ENCODE measurements at regions not wholly inside any gene's neighbourhood (a gene's known extent, or its start where the extent isn't known, plus 50 kb on each side); places are given as distances from the start of the nearest gene placed in this dataset.
A peak's percentile ranks its signal among the peaks of the same experiment; 100 is the strongest.

DNA sequence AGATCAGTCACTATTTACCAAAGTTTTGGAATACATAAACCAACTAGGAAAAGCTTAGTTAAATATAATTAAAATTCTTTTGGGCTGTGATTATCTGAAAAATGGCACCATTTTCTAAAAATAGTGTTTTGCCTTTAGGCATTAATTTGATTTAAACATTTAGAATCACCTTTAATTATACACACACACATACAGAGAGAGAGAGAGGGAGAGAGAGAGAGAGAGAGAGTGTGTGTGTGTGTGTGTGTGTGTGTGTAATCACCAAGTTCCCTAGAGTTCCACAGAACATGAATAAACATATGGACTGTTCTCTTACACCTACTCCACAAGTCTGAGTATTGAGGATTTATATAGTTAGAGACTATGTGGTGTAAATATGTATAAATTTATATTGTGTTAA lies 141.2 kb upstream of the ATXN1 start:
- Histone ChIP-seq H3K9me3 (no peaks in the 10 kb centered on the region), H3K27ac (no peak overlapping the region), H3K27me3 (no peaks in the 10 kb centered on the region), H3K36me3 (no peaks in the 10 kb centered on the region), H3K4me3 (no peak overlapping the region), H3K4me1 (no peaks in the 10 kb centered on the region)
- no peak for DNase-seq
- TF ChIP-seq POLR2A (IDR thresholded peaks at IDR 0.05) = no peak
- TF ChIP-seq CTCF (IDR thresholded peaks at IDR 0.05) = no peak
- intact Hi-C loops (cut with DNase I; ENCODE audit: low total_unique reads) = no loop called here

DNA sequence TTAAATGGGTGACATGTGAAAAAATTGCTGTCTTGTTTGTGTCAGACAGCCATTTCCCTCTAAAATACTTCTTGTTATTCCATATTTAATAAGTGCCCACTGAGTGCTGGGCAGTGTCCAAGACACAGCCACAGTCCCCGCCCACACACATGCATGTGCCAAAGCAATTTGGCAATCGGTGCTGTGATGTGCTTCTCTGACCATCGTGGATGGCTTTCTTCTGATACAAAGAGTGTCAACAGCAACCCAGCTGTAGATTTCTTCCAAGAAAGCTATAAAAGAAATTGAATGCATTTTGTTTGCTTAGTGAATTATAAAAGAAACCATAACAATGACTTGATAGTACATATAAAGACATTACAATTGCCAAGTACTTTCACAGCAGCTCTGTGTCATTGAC lies 140.5 kb upstream of the ATXN1 start:
- Histone ChIP-seq H3K27ac (no peak overlapping the region), H3K36me3 (no peaks in the 10 kb centered on the region), H3K9me3 (no peaks in the 10 kb centered on the region), H3K4me3 (no peak overlapping the region), H3K27me3 (no peaks in the 10 kb centered on the region), H3K4me1 (no peaks in the 10 kb centered on the region)
- DNase-seq = peak; percentile 21 to 43
- intact Hi-C loops (cut with DNase I; ENCODE audit: low total_unique reads) = no loop called here
- TF ChIP-seq CTCF (IDR thresholded peaks at IDR 0.05) (no peak), POLR2A (IDR thresholded peaks at IDR 0.05) (no peak)

- Histone ChIP-seq H3K27ac (no peak overlapping the region), H3K36me3 (no peaks in the 10 kb centered on the region), H3K4me1 (no peaks in the 10 kb centered on the region), H3K27me3 (no peaks in the 10 kb centered on the region), H3K9me3 (no peaks in the 10 kb centered on the region), H3K4me3 (no peak overlapping the region)
- no peak for DNase-seq
- intact Hi-C loops (cut with DNase I; ENCODE audit: low total_unique reads) = no loop called here
- no peak for TF ChIP-seq CTCF (IDR thresholded peaks at IDR 0.05)
- no peak for TF ChIP-seq POLR2A (IDR thresholded peaks at IDR 0.05)
Observed at GRCh38 chr6:16901306-16901705, 140.0 kb upstream of the ATXN1 start.

- H3K4me1 ChIP-seq = no peaks in the 10 kb centered on the region
- no peak overlapping the region for H3K4me3 ChIP-seq
- H3K27me3 ChIP-seq = no peaks in the 10 kb centered on the region
- intact Hi-C loops (cut with DNase I; ENCODE audit: low total_unique reads) = no loop called here
- no peak for DNase-seq
- TF ChIP-seq CTCF (IDR thresholded peaks at IDR 0.05) = no peak
- no peak for TF ChIP-seq POLR2A (IDR thresholded peaks at IDR 0.05)
- H3K36me3 ChIP-seq = no peaks in the 10 kb centered on the region
- H3K9me3 ChIP-seq = no peaks in the 10 kb centered on the region
- H3K27ac ChIP-seq = no peak overlapping the region
Observed at GRCh38 chr6:16898640-16899396, 137.6 kb upstream of the ATXN1 start.

- no peak overlapping the region for H3K4me3 ChIP-seq
- no peaks in the 10 kb centered on the region for H3K27me3 ChIP-seq
- TF ChIP-seq CTCF (IDR thresholded peaks at IDR 0.05) = no peak
- no peaks in the 10 kb centered on the region for H3K4me1 ChIP-seq
- H3K9me3 ChIP-seq = no peaks in the 10 kb centered on the region
- intact Hi-C loops (cut with DNase I; ENCODE audit: low total_unique reads) = no loop called here
- H3K36me3 ChIP-seq = no peaks in the 10 kb centered on the region
- DNase-seq = no peak
- no peak overlapping the region for H3K27ac ChIP-seq
Observed at GRCh38 chr6:16897669-16898068, 136.4 kb upstream of the ATXN1 start.
